ENCODE measurements at regions not wholly inside any gene's neighbourhood (a gene's known extent, or its start where the extent isn't known, plus 50 kb on each side); places are given as distances from the start of the nearest gene placed in this dataset.

- intact Hi-C loops (cut with micrococcal nuclease): no loop called here
- Histone ChIP-seq H3K9me3 (ENCODE audit: control insufficient read depth in 2 of 3, low read length in 3 of 3) (no peaks in the 10 kb centered on the region), H3K27ac (ENCODE audit: low read depth, low read length) (no peak overlapping the region), H3K27me3 (ENCODE audit: control insufficient read depth in 2 of 2, insufficient read depth in 2 of 2, low read length in 2 of 2) (no peaks in the 10 kb centered on the region), H3K4me1 (ENCODE audit: control insufficient read depth in 2 of 2, insufficient read depth in 2 of 2, low read length in 2 of 2) (no peaks in the 10 kb centered on the region), H3K36me3 (ENCODE audit: control insufficient read depth in 2 of 3, insufficient read depth in 3 of 3, low read length in 3 of 3) (no peaks in the 10 kb centered on the region), H3K4me3 (ENCODE audit: low read length) (no peak overlapping the region)
- ATAC-seq (no peak), DNase-seq (no peak)
- ChIA-PET POLR2A (no interaction called here), CTCF (no interaction called here)
- Mint-ChIP-seq H3K4me1 (no peaks in the 10 kb centered on the region), H3K9me3 (peaks cover 0 to 13% (median 0%) of the 10 kb centered on the region in 11 donors), H3K27me3 (no peaks in the 10 kb centered on the region), H3K4me3 (no peak overlapping the region), H3K36me3 (no peaks in the 10 kb centered on the region), H3K27ac (no peak overlapping the region)
Measured at GRCh38 chr4:96677499-96677898, 837.6 kb downstream of the PDHA2 start.

GRCh38 chr4:96681218-96681617, 841.3 kb downstream of the PDHA2 start:
- Mint-ChIP-seq H3K4me3 (no peak overlapping the region), H3K36me3 (no peaks in the 10 kb centered on the region), H3K4me1 (no peaks in the 10 kb centered on the region), H3K9me3 (peaks cover 0 to 13% (median 0%) of the 10 kb centered on the region in 11 donors), H3K27ac (no peak overlapping the region), H3K27me3 (no peaks in the 10 kb centered on the region)
- no peaks in the 10 kb centered on the region for H3K9me3 ChIP-seq (ENCODE audit: control insufficient read depth in 2 of 3, low read length in 3 of 3)
- no peak overlapping the region for H3K4me3 ChIP-seq (ENCODE audit: low read length)
- no peaks in the 10 kb centered on the region for H3K4me1 ChIP-seq (ENCODE audit: control insufficient read depth in 2 of 2, insufficient read depth in 2 of 2, low read length in 2 of 2)
- no peaks in the 10 kb centered on the region for H3K27me3 ChIP-seq (ENCODE audit: control insufficient read depth in 2 of 2, insufficient read depth in 2 of 2, low read length in 2 of 2)
- DNase-seq (no peak), ATAC-seq (no peak)
- intact Hi-C loops (cut with micrococcal nuclease): no loop called here
- no peaks in the 10 kb centered on the region for H3K36me3 ChIP-seq (ENCODE audit: control insufficient read depth in 2 of 3, insufficient read depth in 3 of 3, low read length in 3 of 3)
- POLR2A ChIA-PET: no interaction called here
- CTCF ChIA-PET: no interaction called here
- H3K27ac ChIP-seq (ENCODE audit: low read depth, low read length): no peak overlapping the region

GRCh38 chr4:96685691-96686090, 845.8 kb downstream of the PDHA2 start:
- intact Hi-C loops (cut with micrococcal nuclease): no loop called here
- Mint-ChIP-seq H3K9me3 (peaks cover 0 to 13% (median 3%) of the 10 kb centered on the region in 11 donors), H3K27ac (no peak overlapping the region), H3K36me3 (no peaks in the 10 kb centered on the region), H3K27me3 (no peaks in the 10 kb centered on the region), H3K4me1 (peaks cover 0 to 1% (median 0%) of the 10 kb centered on the region in 7 donors), H3K4me3 (no peak overlapping the region)
- H3K36me3 ChIP-seq (ENCODE audit: control insufficient read depth in 2 of 3, insufficient read depth in 3 of 3, low read length in 3 of 3): no peaks in the 10 kb centered on the region
- POLR2A ChIA-PET: no interaction called here
- no peaks in the 10 kb centered on the region for H3K9me3 ChIP-seq (ENCODE audit: control insufficient read depth in 2 of 3, low read length in 3 of 3)
- CTCF ChIA-PET: no interaction called here
- H3K27me3 ChIP-seq (ENCODE audit: control insufficient read depth in 2 of 2, insufficient read depth in 2 of 2, low read length in 2 of 2): no peaks in the 10 kb centered on the region
- ATAC-seq: no peak
- no peaks in the 10 kb centered on the region for H3K4me1 ChIP-seq (ENCODE audit: control insufficient read depth in 2 of 2, insufficient read depth in 2 of 2, low read length in 2 of 2)
- no peak for DNase-seq
- H3K4me3 ChIP-seq (ENCODE audit: low read length): no peak overlapping the region
- no peak overlapping the region for H3K27ac ChIP-seq (ENCODE audit: low read depth, low read length)

GRCh38 chr4:96691521-96691920, 851.6 kb downstream of the PDHA2 start:
- intact Hi-C loops (cut with micrococcal nuclease): no loop called here
- no peaks in the 10 kb centered on the region for H3K9me3 ChIP-seq (ENCODE audit: control insufficient read depth in 2 of 3, low read length in 3 of 3)
- ChIA-PET CTCF (no interaction called here), POLR2A (no interaction called here)
- H3K36me3 Mint-ChIP-seq: no peaks in the 10 kb centered on the region
- no peaks in the 10 kb centered on the region for H3K27me3 ChIP-seq (ENCODE audit: control insufficient read depth in 2 of 2, insufficient read depth in 2 of 2, low read length in 2 of 2)
- no peak for DNase-seq
- H3K27ac ChIP-seq (ENCODE audit: low read depth, low read length): no peak overlapping the region
- peaks cover 0 to 17% (median 0%) of the 10 kb centered on the region in 11 donors for H3K9me3 Mint-ChIP-seq
- no peaks in the 10 kb centered on the region for H3K4me1 ChIP-seq (ENCODE audit: control insufficient read depth in 2 of 2, insufficient read depth in 2 of 2, low read length in 2 of 2)
- H3K4me3 Mint-ChIP-seq: no peak overlapping the region
- H3K27ac Mint-ChIP-seq: no peak overlapping the region
- no peak overlapping the region for H3K4me3 ChIP-seq (ENCODE audit: low read length)
- no peaks in the 10 kb centered on the region for H3K27me3 Mint-ChIP-seq
- H3K4me1 Mint-ChIP-seq: peaks cover 0 to 1% (median 0%) of the 10 kb centered on the region in 7 donors
- no peaks in the 10 kb centered on the region for H3K36me3 ChIP-seq (ENCODE audit: control insufficient read depth in 2 of 3, insufficient read depth in 3 of 3, low read length in 3 of 3)
- ATAC-seq: no peak

- Mint-ChIP-seq H3K36me3 (no peaks in the 10 kb centered on the region), H3K27ac (no peak overlapping the region), H3K4me3 (no peak overlapping the region), H3K4me1 (no peaks in the 10 kb centered on the region), H3K9me3 (peaks cover 0 to 31% (median 0%) of the 10 kb centered on the region in 11 donors), H3K27me3 (no peaks in the 10 kb centered on the region)
- Histone ChIP-seq H3K27ac (ENCODE audit: low read depth, low read length) (no peak overlapping the region), H3K4me1 (ENCODE audit: control insufficient read depth in 2 of 2, insufficient read depth in 2 of 2, low read length in 2 of 2) (no peaks in the 10 kb centered on the region), H3K27me3 (ENCODE audit: control insufficient read depth in 2 of 2, insufficient read depth in 2 of 2, low read length in 2 of 2) (no peaks in the 10 kb centered on the region), H3K9me3 (ENCODE audit: control insufficient read depth in 2 of 3, low read length in 3 of 3) (no peaks in the 10 kb centered on the region), H3K4me3 (ENCODE audit: low read length) (no peak overlapping the region), H3K36me3 (ENCODE audit: control insufficient read depth in 2 of 3, insufficient read depth in 3 of 3, low read length in 3 of 3) (no peaks in the 10 kb centered on the region)
- DNase-seq: no peak
- no peak for ATAC-seq
- ChIA-PET POLR2A (no interaction called here), CTCF (no interaction called here)
- intact Hi-C loops (cut with micrococcal nuclease): no loop called here
Measured at GRCh38 chr4:96698831-96699230, 858.9 kb downstream of the PDHA2 start.

- no peaks in the 10 kb centered on the region for H3K27me3 Mint-ChIP-seq
- intact Hi-C loops (cut with micrococcal nuclease): no loop called here
- H3K4me1 Mint-ChIP-seq: no peaks in the 10 kb centered on the region
- DNase-seq (no peak), ATAC-seq (no peak)
- Histone ChIP-seq H3K27ac (ENCODE audit: low read depth, low read length) (no peak overlapping the region), H3K4me3 (ENCODE audit: low read length) (no peak overlapping the region), H3K27me3 (ENCODE audit: control insufficient read depth in 2 of 2, insufficient read depth in 2 of 2, low read length in 2 of 2) (no peaks in the 10 kb centered on the region), H3K4me1 (ENCODE audit: control insufficient read depth in 2 of 2, insufficient read depth in 2 of 2, low read length in 2 of 2) (no peaks in the 10 kb centered on the region), H3K9me3 (ENCODE audit: control insufficient read depth in 2 of 3, low read length in 3 of 3) (no peaks in the 10 kb centered on the region), H3K36me3 (ENCODE audit: control insufficient read depth in 2 of 3, insufficient read depth in 3 of 3, low read length in 3 of 3) (no peaks in the 10 kb centered on the region)
- peaks cover 0 to 35% (median 0%) of the 10 kb centered on the region in 11 donors for H3K9me3 Mint-ChIP-seq
- H3K36me3 Mint-ChIP-seq: no peaks in the 10 kb centered on the region
- no peak overlapping the region for H3K4me3 Mint-ChIP-seq
- no peak overlapping the region for H3K27ac Mint-ChIP-seq
- CTCF ChIA-PET: interaction anchor here (0.8 kb wide), 1 partner anchor 12 kb away, joined by 3 read pairs; no protein-coding TSS in a partner anchor
- POLR2A ChIA-PET: no interaction called here
Measured at GRCh38 chr4:96703265-96703664, 863.4 kb downstream of the PDHA2 start.

GRCh38 chr4:96708766-96709165, 868.9 kb downstream of the PDHA2 start:
- CTCF ChIA-PET: no interaction called here
- no peaks in the 10 kb centered on the region for H3K9me3 ChIP-seq (ENCODE audit: control insufficient read depth in 2 of 3, low read length in 3 of 3)
- no peaks in the 10 kb centered on the region for H3K27me3 Mint-ChIP-seq

More at GRCh38 chr4:96708766-96709165, 868.9 kb downstream of the PDHA2 start:
- Mint-ChIP-seq H3K36me3 (no peaks in the 10 kb centered on the region), H3K27ac (no peak overlapping the region), H3K9me3 (peaks cover 0 to 16% (median 0%) of the 10 kb centered on the region in 11 donors), H3K4me1 (no peaks in the 10 kb centered on the region), H3K4me3 (no peak overlapping the region)
- POLR2A ChIA-PET: no interaction called here
- no peak for DNase-seq
- H3K4me3 ChIP-seq (ENCODE audit: low read length): no peak overlapping the region
- ATAC-seq: no peak
- no peak overlapping the region for H3K27ac ChIP-seq (ENCODE audit: low read depth, low read length)
- no peaks in the 10 kb centered on the region for H3K36me3 ChIP-seq (ENCODE audit: control insufficient read depth in 2 of 3, insufficient read depth in 3 of 3, low read length in 3 of 3)
- intact Hi-C loops (cut with micrococcal nuclease): no loop called here
- H3K27me3 ChIP-seq (ENCODE audit: control insufficient read depth in 2 of 2, insufficient read depth in 2 of 2, low read length in 2 of 2): no peaks in the 10 kb centered on the region
- H3K4me1 ChIP-seq (ENCODE audit: control insufficient read depth in 2 of 2, insufficient read depth in 2 of 2, low read length in 2 of 2): no peaks in the 10 kb centered on the region

All from naive thymus-derived CD4-positive, alpha-beta T cell (primary cell).